MCF 10A (cell line): ENCODE measurements at regions not wholly inside any gene's neighbourhood (a gene's known extent, or its start where the extent isn't known, plus 50 kb on each side); places are given as distances from the start of the nearest gene placed in this dataset.

Experiments
- BruUV-seq: library from RNA; stranded (reverse); fragments of 400-500 nt; replicated peaks from 2 replicates; lab custom pipeline; 2021; lab: Mats Ljungman, UMichigan
- CTCF ChIA-PET: fragments of 300-600 bp; sonication (Branson Sonifier 250); formaldehyde crosslinking; extraction: SDS; loops from one replicate; lab custom pipeline; 2021; ENCODE audit warnings: antibody characterized with exemption, inconsistent platforms; lab: Yijun Ruan, JAX
- POLR2A ChIA-PET: fragments of 300-600, 350-650 bp; sonication (Branson Sonifier 250); formaldehyde crosslinking; extraction: SDS; loops from one replicate; lab custom pipeline; 2020; ENCODE audit warnings: antibody characterized with exemption, inconsistent platforms; lab: Yijun Ruan, JAX
- DNase-seq: peaks from one replicate; pipeline ENCODE4 v3.0.0-alpha.2; 2018; ENCODE audit not compliant: unreplicated experiment
- H3K27ac Mint-ChIP-seq: one replicate; pipeline ENCODE4 v1.8.0; 2022; ENCODE audit warnings: mild to moderate bottlenecking, low read depth, mixed read lengths; ENCODE audit not compliant: unreplicated experiment
- H3K27me3 Mint-ChIP-seq: one replicate; pipeline ENCODE4 v1.8.0; 2022; ENCODE audit warnings: mixed read lengths; ENCODE audit not compliant: insufficient read depth, unreplicated experiment
- H3K36me3 Mint-ChIP-seq: one replicate; pipeline ENCODE4 v1.8.0; 2022; ENCODE audit warnings: mild to moderate bottlenecking, moderate library complexity, mixed read lengths; ENCODE audit not compliant: insufficient read depth, unreplicated experiment
- H3K4me1 Mint-ChIP-seq: one replicate; pipeline ENCODE4 v1.8.0; 2022; ENCODE audit warnings: mixed read lengths; ENCODE audit not compliant: insufficient read depth, unreplicated experiment
- H3K4me3 Mint-ChIP-seq: one replicate; pipeline ENCODE4 v1.8.0; 2022; ENCODE audit warnings: mild to moderate bottlenecking, moderate library complexity, mixed read lengths; ENCODE audit not compliant: unreplicated experiment
- H3K9me3 Mint-ChIP-seq: one replicate; pipeline ENCODE4 v1.8.0; 2022; ENCODE audit warnings: mixed read lengths; ENCODE audit not compliant: unreplicated experiment
- intact Hi-C: fragments of 100-400 bp; cut with micrococcal nuclease; formaldehyde crosslinking; loops from 2 replicates; pipeline ENCODE4 v1.14.1; 2022
- TF ChIP-seq, protein P1 (sequence below): fragments of 200-600 bp; IDR thresholded peaks from one replicate; pipeline ENCODE4 v1.8.0; 2022; ENCODE audit warnings: antibody characterized with exemption, mild to moderate bottlenecking; ENCODE audit not compliant: unreplicated experiment

- Mint-ChIP-seq H3K27me3 (peaks cover 56% of the 10 kb centered on the region), H3K4me1 (no peaks in the 10 kb centered on the region), H3K4me3 (no peak overlapping the region), H3K36me3 (no peaks in the 10 kb centered on the region), H3K9me3 (no peaks in the 10 kb centered on the region), H3K27ac (no peak overlapping the region)
- no peak for DNase-seq
- ChIA-PET CTCF (no interaction called here), POLR2A (no interaction called here)
- intact Hi-C loops, result no loop called here
- BruUV-seq, result no TSS peak
- TF ChIP-seq, protein P1, sequence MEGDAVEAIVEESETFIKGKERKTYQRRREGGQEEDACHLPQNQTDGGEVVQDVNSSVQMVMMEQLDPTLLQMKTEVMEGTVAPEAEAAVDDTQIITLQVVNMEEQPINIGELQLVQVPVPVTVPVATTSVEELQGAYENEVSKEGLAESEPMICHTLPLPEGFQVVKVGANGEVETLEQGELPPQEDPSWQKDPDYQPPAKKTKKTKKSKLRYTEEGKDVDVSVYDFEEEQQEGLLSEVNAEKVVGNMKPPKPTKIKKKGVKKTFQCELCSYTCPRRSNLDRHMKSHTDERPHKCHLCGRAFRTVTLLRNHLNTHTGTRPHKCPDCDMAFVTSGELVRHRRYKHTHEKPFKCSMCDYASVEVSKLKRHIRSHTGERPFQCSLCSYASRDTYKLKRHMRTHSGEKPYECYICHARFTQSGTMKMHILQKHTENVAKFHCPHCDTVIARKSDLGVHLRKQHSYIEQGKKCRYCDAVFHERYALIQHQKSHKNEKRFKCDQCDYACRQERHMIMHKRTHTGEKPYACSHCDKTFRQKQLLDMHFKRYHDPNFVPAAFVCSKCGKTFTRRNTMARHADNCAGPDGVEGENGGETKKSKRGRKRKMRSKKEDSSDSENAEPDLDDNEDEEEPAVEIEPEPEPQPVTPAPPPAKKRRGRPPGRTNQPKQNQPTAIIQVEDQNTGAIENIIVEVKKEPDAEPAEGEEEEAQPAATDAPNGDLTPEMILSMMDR, result no peak
Observed at GRCh38 chr14:21960636-21961035, 287.0 kb upstream of the OR4E1 start.

GRCh38 chr14:21941885-21942284, 268.3 kb upstream of the OR4E1 start:
- Mint-ChIP-seq H3K36me3 (no peaks in the 10 kb centered on the region), H3K9me3 (no peaks in the 10 kb centered on the region), H3K27ac (no peak overlapping the region), H3K4me1 (no peaks in the 10 kb centered on the region), H3K27me3 (peaks cover 86% of the 10 kb centered on the region), H3K4me3 (no peak overlapping the region)
- POLR2A ChIA-PET, result no interaction called here
- no TSS peak for BruUV-seq
- CTCF ChIA-PET, result interaction anchor here (0.6 to 1.4 kb wide), 4 partner anchors 24 to 296 kb away, joined by 3 to 4 read pairs (median 3); no protein-coding TSS in a partner anchor
- TF ChIP-seq, protein P1, result no peak
- intact Hi-C loops, result no loop called here
- no peak for DNase-seq

DNA sequence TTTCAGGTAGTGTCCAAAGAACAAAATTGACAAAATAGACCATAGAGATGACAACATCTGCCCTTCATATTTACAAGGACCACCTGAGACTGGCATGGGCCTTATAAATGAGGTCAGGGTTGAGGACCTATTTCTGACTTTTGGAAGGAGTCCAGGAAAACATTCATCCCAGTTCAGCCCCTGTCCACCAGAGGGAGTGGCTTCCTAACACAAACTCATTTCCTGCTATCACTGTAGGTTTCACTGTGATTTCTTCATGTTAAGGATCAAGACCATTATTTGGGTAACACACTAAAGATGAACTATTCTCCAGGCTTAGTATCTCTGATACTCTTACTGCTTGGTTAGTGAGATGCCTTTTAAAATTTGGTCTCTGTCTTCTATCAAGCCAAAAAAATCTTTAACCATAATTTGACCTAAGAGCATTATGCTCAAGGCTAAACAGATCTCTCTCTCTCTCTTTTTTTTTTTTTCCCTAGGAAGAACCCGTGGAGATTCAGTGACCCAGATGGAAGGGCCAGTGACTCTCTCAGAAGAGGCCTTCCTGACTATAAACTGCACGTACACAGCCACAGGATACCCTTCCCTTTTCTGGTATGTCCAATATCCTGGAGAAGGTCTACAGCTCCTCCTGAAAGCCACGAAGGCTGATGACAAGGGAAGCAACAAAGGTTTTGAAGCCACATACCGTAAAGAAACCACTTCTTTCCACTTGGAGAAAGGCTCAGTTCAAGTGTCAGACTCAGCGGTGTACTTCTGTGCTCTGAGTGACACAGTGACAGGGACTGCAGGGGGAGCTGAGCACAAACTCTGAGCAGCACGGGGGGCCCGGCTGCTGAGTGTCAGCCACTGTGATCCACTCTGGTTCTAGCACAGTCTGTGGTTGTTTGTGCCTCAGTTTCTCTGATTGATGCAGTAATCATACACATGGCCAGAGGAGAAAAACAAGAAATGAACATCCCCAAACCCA, 267.6 kb upstream of the OR4E1 start:
- Mint-ChIP-seq H3K4me3 (no peak overlapping the region), H3K9me3 (no peaks in the 10 kb centered on the region), H3K27me3 (peaks cover 88% of the 10 kb centered on the region), H3K36me3 (no peaks in the 10 kb centered on the region), H3K27ac (no peak overlapping the region), H3K4me1 (no peaks in the 10 kb centered on the region)
- ChIA-PET POLR2A (no interaction called here), CTCF (interaction anchor here (0.6 to 2.4 kb wide), 6 partner anchors 23 to 296 kb away, joined by 3 to 10 read pairs (median 4); no protein-coding TSS in a partner anchor)
- DNase-seq, result peak; percentile 52
- TF ChIP-seq, protein P1, result peak; percentile 40
- intact Hi-C loops, result no loop called here
- BruUV-seq, result no TSS peak

DNA sequence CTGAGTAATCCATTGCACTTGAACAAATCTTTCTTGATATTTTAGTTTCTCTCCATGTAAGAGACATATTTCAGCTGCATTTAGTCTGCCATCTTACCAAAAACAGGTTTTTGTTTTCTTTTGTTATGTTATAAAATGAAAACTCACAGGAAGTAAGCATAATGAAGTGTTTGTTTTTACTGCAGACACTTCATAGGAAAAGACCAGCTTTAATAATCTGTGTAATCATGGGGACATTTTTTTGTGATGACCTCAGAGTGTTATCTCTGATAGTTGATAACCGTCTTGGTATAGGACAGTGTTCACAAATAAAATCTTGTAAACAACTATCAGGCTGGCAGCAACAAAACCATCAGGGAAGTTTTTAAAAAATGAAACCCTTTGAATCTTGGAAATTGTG, 266.2 kb upstream of the OR4E1 start:
- H3K36me3 Mint-ChIP-seq, result no peaks in the 10 kb centered on the region
- no peaks in the 10 kb centered on the region for H3K9me3 Mint-ChIP-seq
- peaks cover 88% of the 10 kb centered on the region for H3K27me3 Mint-ChIP-seq
- no peak overlapping the region for H3K27ac Mint-ChIP-seq
- H3K4me3 Mint-ChIP-seq, result no peak overlapping the region
- H3K4me1 Mint-ChIP-seq, result no peaks in the 10 kb centered on the region
- no peak for DNase-seq
- TF ChIP-seq, protein P1, result no peak
- POLR2A ChIA-PET, result no interaction called here
- BruUV-seq, result no TSS peak
- CTCF ChIA-PET, result interaction anchor here (2.4 kb wide), 1 partner anchor 21 kb away, joined by 10 read pairs; no protein-coding TSS in a partner anchor
- intact Hi-C loops, result no loop called here
